CD8-positive, alpha-beta memory T cell (primary cell): ENCODE measurements at regions not wholly inside any gene's neighbourhood (a gene's known extent, or its start where the extent isn't known, plus 50 kb on each side); places are given as distances from the start of the nearest gene placed in this dataset.

Source experiments
- CTCF ChIA-PET: fragments of 350-600 bp; sonication (Branson Sonifier 250); formaldehyde crosslinking; loops from one replicate; lab custom pipeline; 2021; ENCODE audit warnings: antibody characterized with exemption; lab: Charles Lee
- POLR2A ChIA-PET: fragments of 350-600 bp; sonication (Branson Sonifier 250); formaldehyde crosslinking; loops from one replicate; lab custom pipeline; 2021; ENCODE audit warnings: antibody characterized with exemption; lab: Charles Lee
- DNase-seq, 5 donors: peaks; one replicate each; pipeline versions ENCODE4 v3.0.0 to v3.0.0-alpha.2; 2020 to 2022; ENCODE audit warnings: mixed read lengths in 1 of 5
- H3K27ac ChIP-seq: one replicate; pipeline ENCODE4 v1.7.0; 2013; ENCODE audit warnings: low read depth, mild to moderate bottlenecking, low read length, moderate library complexity
- H3K27me3 ChIP-seq: 2 replicates; pipeline ENCODE4 v1.7.0; 2013; ENCODE audit warnings: low read length, mild to moderate bottlenecking; ENCODE audit not compliant: insufficient read depth, poor library complexity, severe bottlenecking
- H3K36me3 ChIP-seq: 2 replicates; pipeline ENCODE4 v1.7.0; 2013; ENCODE audit warnings: mild to moderate bottlenecking, low read length, moderate library complexity; ENCODE audit not compliant: insufficient read depth
- H3K4me1 ChIP-seq: 2 replicates; pipeline ENCODE4 v1.7.0; 2013; ENCODE audit warnings: mild to moderate bottlenecking, low read length, moderate library complexity; ENCODE audit not compliant: insufficient read depth
- H3K4me3 ChIP-seq: 2 replicates; pipeline ENCODE4 v1.7.0; 2013; ENCODE audit warnings: mild to moderate bottlenecking, low read length
- H3K9me3 ChIP-seq: 2 replicates; pipeline ENCODE4 v1.7.0; 2013; ENCODE audit warnings: mild to moderate bottlenecking, low read length
- H3K27ac Mint-ChIP-seq, 8 donors: one replicate each; pipeline ENCODE4 v1.8.0; 2020 to 2021; ENCODE audit warnings: mixed read lengths in 8 of 8, mild to moderate bottlenecking in 6 of 8, inconsistent platforms in 3 of 8, moderate library complexity in 3 of 8
- H3K27me3 Mint-ChIP-seq, 2 donors: one replicate each; pipeline ENCODE4 v1.8.0; 2020 to 2021; ENCODE audit warnings: mixed read lengths in 2 of 2, mild to moderate bottlenecking in 1 of 2, moderate library complexity in 1 of 2
- H3K36me3 Mint-ChIP-seq, 3 donors: one replicate each; pipeline ENCODE4 v1.8.0; 2020 to 2021; ENCODE audit warnings: mixed read lengths in 3 of 3, inconsistent platforms in 1 of 3, mild to moderate bottlenecking in 1 of 3
- H3K4me1 Mint-ChIP-seq, 3 donors: one replicate each; pipeline ENCODE4 v1.8.0; 2020 to 2021; ENCODE audit warnings: mixed read lengths in 3 of 3, inconsistent platforms in 1 of 3, mild to moderate bottlenecking in 1 of 3
- H3K4me3 Mint-ChIP-seq, 7 donors: one replicate each; pipeline ENCODE4 v1.8.0; 2020 to 2021; ENCODE audit warnings: mixed read lengths in 7 of 7, mild to moderate bottlenecking in 6 of 7, moderate library complexity in 4 of 7, inconsistent platforms in 2 of 7
- H3K9me3 Mint-ChIP-seq, 5 donors: one replicate each; pipeline ENCODE4 v1.8.0; 2020 to 2022; ENCODE audit warnings: mixed read lengths in 5 of 5, mild to moderate bottlenecking in 3 of 5, moderate library complexity in 2 of 5, inconsistent platforms in 1 of 5

DNA sequence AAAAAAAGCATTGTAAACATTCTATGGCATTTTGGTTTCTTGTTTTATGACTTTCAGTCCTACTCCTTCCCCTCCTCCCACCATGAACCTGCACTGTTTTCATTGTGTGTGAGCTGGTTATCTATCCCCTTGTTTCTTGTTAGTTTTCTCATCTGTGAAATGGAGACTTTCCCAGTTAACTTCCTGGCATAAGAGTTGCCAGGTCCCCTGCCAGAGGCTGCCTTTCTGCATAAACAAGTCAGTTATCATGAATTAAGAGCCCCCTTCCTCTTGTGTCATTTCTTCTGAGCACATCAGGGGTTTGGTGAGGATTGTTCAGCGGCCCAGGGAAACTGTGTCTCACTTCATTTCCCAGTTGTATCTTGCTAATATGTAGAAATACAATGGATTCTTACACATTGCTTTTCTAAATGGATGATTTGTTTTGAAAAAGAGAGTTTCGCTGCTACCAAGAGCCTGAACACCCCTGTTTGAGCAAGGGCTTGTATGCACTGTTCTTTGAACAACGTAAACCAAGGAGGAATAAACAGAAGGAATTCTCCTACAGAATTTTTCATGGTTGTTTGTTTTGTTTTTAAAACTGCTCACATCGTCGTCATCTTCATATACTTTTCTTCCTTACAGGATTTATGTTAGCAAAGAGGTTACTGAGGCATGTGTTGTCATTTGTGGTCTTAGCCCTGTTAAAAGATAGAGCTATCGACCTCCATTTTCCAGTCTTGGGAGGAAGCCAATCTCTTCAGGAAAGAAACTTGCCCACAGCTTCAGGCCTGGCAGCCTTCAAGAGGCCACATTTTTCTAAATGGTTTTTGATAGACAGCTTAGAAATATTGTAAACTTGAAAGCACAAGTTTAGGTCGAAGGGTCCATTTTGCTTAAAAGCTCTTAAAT lies 144.6 kb upstream of the IL12A start:
- Histone ChIP-seq H3K36me3 (no peaks in the 10 kb centered on the region), H3K4me3 (no peak overlapping the region), H3K9me3 (no peaks in the 10 kb centered on the region), H3K27ac (no peak overlapping the region), H3K27me3 (no peaks in the 10 kb centered on the region), H3K4me1 (no peaks in the 10 kb centered on the region)
- ChIA-PET POLR2A (no interaction called here), CTCF (no interaction called here)
- H3K4me1 Mint-ChIP-seq = peaks cover 0 to 4% (median 0%) of the 10 kb centered on the region in 3 donors
- no peaks in the 10 kb centered on the region for H3K36me3 Mint-ChIP-seq
- H3K4me3 Mint-ChIP-seq = no peak overlapping the region
- no peak for DNase-seq
- H3K9me3 Mint-ChIP-seq = peaks cover 0 to 2% (median 0%) of the 10 kb centered on the region in 5 donors
- peaks cover 7 to 39% of the 10 kb centered on the region in 2 donors for H3K27me3 Mint-ChIP-seq
- H3K27ac Mint-ChIP-seq = no peak overlapping the region

DNA sequence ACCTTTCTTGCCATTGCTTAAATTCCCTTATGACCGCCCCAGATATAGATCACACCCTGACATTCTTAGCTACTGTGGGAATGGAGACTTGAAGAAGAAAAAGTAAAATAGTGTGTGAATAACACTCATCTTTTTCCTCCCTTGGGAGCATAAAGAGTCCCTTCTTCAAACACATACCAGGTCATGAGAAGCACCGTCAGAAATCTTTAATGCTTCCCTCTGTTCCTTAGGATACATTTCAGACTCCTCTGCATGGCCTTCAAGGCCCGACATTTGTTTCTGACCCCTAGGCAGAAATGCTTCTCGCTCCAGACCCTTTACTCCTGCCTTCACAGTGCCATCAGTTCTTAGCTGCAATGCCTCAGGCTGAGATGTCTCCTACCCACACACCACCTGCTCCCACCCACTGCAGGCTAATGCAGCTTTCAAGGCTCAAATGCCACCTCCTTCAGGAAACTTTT lies 143.8 kb upstream of the IL12A start:
- no peaks in the 10 kb centered on the region for H3K9me3 ChIP-seq
- Mint-ChIP-seq H3K9me3 (peaks cover 0 to 2% (median 0%) of the 10 kb centered on the region in 5 donors), H3K4me3 (no peak overlapping the region), H3K4me1 (peaks cover 0 to 4% (median 0%) of the 10 kb centered on the region in 3 donors), H3K27me3 (peaks cover 7 to 38% of the 10 kb centered on the region in 2 donors), H3K27ac (no peak overlapping the region), H3K36me3 (no peaks in the 10 kb centered on the region)
- POLR2A ChIA-PET = no interaction called here
- H3K4me3 ChIP-seq = no peak overlapping the region
- H3K4me1 ChIP-seq = no peaks in the 10 kb centered on the region
- CTCF ChIA-PET = no interaction called here
- H3K27me3 ChIP-seq = no peaks in the 10 kb centered on the region
- no peaks in the 10 kb centered on the region for H3K36me3 ChIP-seq
- DNase-seq = no peak
- H3K27ac ChIP-seq = no peak overlapping the region

DNA sequence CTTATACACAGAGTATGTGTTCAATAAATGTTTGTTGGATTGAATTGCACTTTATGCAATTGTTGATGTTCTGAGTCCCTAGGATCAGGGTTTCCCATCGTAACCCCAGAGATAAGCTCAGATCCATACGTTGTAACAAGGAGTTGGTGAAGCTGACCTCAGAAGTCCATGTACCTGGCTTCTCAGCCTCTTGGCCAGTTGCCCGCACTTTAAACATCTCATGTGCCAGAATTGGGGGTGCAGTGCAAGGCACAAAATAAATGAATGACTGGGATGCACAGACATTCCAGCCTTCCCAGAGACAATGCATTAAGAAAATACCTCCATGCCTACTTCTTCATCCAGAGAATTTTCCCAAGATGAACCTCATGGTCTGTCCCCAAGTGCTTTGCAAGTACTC lies 142.9 kb upstream of the IL12A start:
- H3K27ac Mint-ChIP-seq = no peak overlapping the region
- H3K4me3 Mint-ChIP-seq = no peak overlapping the region
- Histone ChIP-seq H3K27me3 (no peaks in the 10 kb centered on the region), H3K36me3 (no peaks in the 10 kb centered on the region), H3K27ac (no peak overlapping the region), H3K4me1 (no peaks in the 10 kb centered on the region), H3K4me3 (no peak overlapping the region), H3K9me3 (no peaks in the 10 kb centered on the region)
- H3K27me3 Mint-ChIP-seq = peaks cover 4 to 32% of the 10 kb centered on the region in 2 donors
- no peaks in the 10 kb centered on the region for H3K4me1 Mint-ChIP-seq
- DNase-seq = no peak
- ChIA-PET CTCF (no interaction called here), POLR2A (no interaction called here)
- no peaks in the 10 kb centered on the region for H3K36me3 Mint-ChIP-seq
- peaks cover 0 to 2% (median 0%) of the 10 kb centered on the region in 5 donors for H3K9me3 Mint-ChIP-seq

DNA sequence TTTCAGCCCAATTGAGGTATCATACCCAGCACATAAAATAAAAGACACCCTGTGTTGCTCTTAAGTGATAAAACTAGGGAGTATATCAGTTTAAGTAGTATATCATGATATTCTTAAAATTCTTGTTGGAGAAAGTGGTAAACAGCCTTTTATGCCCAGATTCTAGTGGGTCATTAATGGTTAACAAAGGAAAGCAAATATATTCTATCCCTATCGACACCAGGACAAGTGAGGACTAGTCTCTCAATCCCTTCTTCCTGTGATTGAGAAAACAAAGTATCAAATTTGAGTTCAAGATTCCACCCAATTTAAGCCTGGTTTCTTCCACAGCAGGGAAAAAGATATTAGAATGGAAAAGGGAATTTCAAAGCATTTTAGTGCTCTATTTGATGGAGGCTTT lies 142.4 kb upstream of the IL12A start:
- Histone ChIP-seq H3K9me3 (no peaks in the 10 kb centered on the region), H3K4me1 (no peaks in the 10 kb centered on the region), H3K36me3 (no peaks in the 10 kb centered on the region), H3K27ac (no peak overlapping the region), H3K27me3 (no peaks in the 10 kb centered on the region), H3K4me3 (no peak overlapping the region)
- Mint-ChIP-seq H3K27me3 (peaks cover under 1 to 27% of the 10 kb centered on the region in 2 donors), H3K36me3 (no peaks in the 10 kb centered on the region), H3K4me1 (no peaks in the 10 kb centered on the region), H3K4me3 (no peak overlapping the region), H3K9me3 (peaks cover 0 to 2% (median 0%) of the 10 kb centered on the region in 5 donors), H3K27ac (no peak overlapping the region)
- POLR2A ChIA-PET = no interaction called here
- DNase-seq = no peak
- CTCF ChIA-PET = no interaction called here

DNA sequence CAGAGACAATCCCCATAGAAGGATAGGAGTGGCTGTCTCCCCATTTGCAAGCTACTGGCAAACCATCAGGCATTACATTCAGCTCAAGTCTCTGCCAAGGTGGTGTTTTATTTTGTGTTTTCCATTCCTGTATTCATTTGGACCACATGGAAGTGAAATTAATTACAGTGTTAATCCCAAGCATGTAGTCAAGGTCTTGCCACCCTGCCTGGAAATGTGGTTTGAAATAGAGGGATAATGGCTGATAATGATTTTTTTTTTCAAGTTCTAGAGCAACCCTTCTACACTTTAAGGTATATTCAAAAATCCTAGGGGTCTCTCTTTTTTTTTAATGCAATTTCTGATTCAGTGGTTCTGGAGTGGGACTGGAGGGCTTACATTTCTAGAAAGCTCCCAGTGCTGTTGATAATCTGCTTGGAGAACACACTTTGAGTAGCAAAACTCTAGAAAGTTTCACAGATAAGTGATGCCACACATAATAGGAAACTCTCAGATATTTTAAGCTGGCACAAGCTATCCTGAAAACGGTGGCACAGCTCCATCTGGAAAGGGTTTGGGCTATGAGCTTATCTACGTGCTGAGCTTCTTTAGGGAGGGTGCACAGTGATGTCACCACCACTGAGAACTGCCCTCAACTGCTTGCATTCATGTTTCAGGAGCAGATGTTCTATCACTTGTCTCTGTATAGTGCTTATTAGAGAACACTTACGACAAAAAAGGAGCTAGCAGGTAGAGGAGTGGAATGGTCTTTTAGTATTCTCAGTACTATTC lies 140.1 kb upstream of the IL12A start:
- peaks cover 0 to 2% (median 0%) of the 10 kb centered on the region in 5 donors for H3K9me3 Mint-ChIP-seq
- no peak overlapping the region for H3K27ac Mint-ChIP-seq
- no peak for DNase-seq
- Histone ChIP-seq H3K27ac (no peak overlapping the region), H3K36me3 (no peaks in the 10 kb centered on the region), H3K4me3 (no peak overlapping the region), H3K4me1 (no peaks in the 10 kb centered on the region), H3K27me3 (no peaks in the 10 kb centered on the region), H3K9me3 (no peaks in the 10 kb centered on the region)
- H3K4me3 Mint-ChIP-seq = no peak overlapping the region
- ChIA-PET POLR2A (no interaction called here), CTCF (no interaction called here)
- H3K27me3 Mint-ChIP-seq = peaks cover 2 to 31% of the 10 kb centered on the region in 2 donors
- no peaks in the 10 kb centered on the region for H3K4me1 Mint-ChIP-seq
- no peaks in the 10 kb centered on the region for H3K36me3 Mint-ChIP-seq

DNA sequence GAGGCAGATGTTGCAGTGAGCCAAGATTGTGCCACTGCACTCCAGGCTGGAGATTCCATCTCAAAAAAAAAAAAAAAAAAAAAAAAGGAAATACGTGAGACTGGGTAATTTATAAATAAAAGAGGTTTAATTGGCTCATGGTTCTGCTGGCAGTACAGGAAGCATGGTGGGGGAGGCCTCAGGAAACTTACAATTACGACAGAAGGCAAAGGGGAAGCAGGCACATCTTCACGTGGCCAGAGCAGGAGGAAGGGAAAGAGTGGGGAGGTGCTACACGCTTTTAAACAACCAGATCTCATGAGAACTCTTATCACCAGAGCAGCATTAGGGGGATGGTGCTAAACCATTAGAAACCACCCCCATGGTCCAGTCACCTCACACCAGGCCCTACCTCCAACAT lies 138.2 kb upstream of the IL12A start:
- no peaks in the 10 kb centered on the region for H3K27me3 ChIP-seq
- no peaks in the 10 kb centered on the region for H3K4me1 ChIP-seq
- no peaks in the 10 kb centered on the region for H3K36me3 Mint-ChIP-seq
- H3K9me3 Mint-ChIP-seq = no peaks in the 10 kb centered on the region
- DNase-seq = no peak
- H3K4me3 Mint-ChIP-seq = no peak overlapping the region
- no peak overlapping the region for H3K4me3 ChIP-seq
- peaks cover 2 to 24% of the 10 kb centered on the region in 2 donors for H3K27me3 Mint-ChIP-seq
- no peak overlapping the region for H3K27ac ChIP-seq
- no peaks in the 10 kb centered on the region for H3K36me3 ChIP-seq
- ChIA-PET CTCF (no interaction called here), POLR2A (no interaction called here)
- no peak overlapping the region for H3K27ac Mint-ChIP-seq
- H3K9me3 ChIP-seq = no peaks in the 10 kb centered on the region
- no peaks in the 10 kb centered on the region for H3K4me1 Mint-ChIP-seq

DNA sequence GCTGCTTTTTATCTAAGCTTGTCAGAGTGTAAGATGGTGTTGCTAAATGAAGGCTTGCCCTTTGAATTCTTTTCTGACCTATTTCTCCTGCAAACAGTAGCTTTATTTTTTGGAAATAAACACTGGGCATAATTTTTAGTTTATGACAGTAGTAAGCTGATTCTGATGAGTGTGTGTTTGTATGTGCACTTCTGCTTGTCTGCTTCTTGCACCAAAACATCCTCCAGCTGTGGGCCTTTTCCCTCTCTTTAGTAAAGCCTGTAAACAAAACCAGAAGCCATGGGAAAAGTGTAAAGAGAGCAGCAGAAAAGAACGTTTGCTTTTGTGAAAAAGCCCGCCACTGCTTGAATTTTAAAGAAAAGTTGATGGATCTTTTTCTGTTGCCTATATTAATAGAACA lies 136.4 kb upstream of the IL12A start:
- Histone ChIP-seq H3K4me1 (no peaks in the 10 kb centered on the region), H3K36me3 (no peaks in the 10 kb centered on the region), H3K27me3 (no peaks in the 10 kb centered on the region), H3K4me3 (no peak overlapping the region), H3K9me3 (no peaks in the 10 kb centered on the region), H3K27ac (no peak overlapping the region)
- H3K27ac Mint-ChIP-seq = no peak overlapping the region
- H3K4me1 Mint-ChIP-seq = no peaks in the 10 kb centered on the region
- H3K9me3 Mint-ChIP-seq = no peaks in the 10 kb centered on the region
- H3K27me3 Mint-ChIP-seq = peaks cover 12 to 42% of the 10 kb centered on the region in 2 donors
- no peak overlapping the region for H3K4me3 Mint-ChIP-seq
- DNase-seq = no peak
- no peaks in the 10 kb centered on the region for H3K36me3 Mint-ChIP-seq
- ChIA-PET CTCF (interaction anchor here (1.3 to 1.4 kb wide), 2 partner anchors 23 to 32 kb away, joined by 3 read pairs; no protein-coding TSS in a partner anchor), POLR2A (no interaction called here)
